H9 (cell line): ENCODE measurements at regions not wholly inside any gene's neighbourhood (a gene's known extent, or its start where the extent isn't known, plus 50 kb on each side); places are given as distances from the start of the nearest gene placed in this dataset.

Source experiments
- DNase-seq: peaks from one replicate; pipeline ENCODE4 v3.0.0-alpha.2; 2017
- H2AFZ ChIP-seq: one replicate; pipeline ENCODE4 v1.6.1; 2013; ENCODE audit warnings: mild to moderate bottlenecking, low read length, control low read depth, moderate library complexity
- H2AK5ac ChIP-seq: 2 replicates; pipeline ENCODE4 v1.6.1; 2013; ENCODE audit warnings: low read length, control low read depth, mixed read lengths; ENCODE audit not compliant: insufficient read length
- H2BK120ac ChIP-seq: one replicate; pipeline ENCODE4 v1.6.1; 2013; ENCODE audit warnings: low read depth, mild to moderate bottlenecking, low read length, control low read depth, inconsistent platforms; ENCODE audit not compliant: poor library complexity, severe bottlenecking
- H2BK12ac ChIP-seq: 2 replicates; pipeline ENCODE4 v1.6.1; 2013; ENCODE audit warnings: low read length, control low read depth, mixed read lengths, low read depth; ENCODE audit not compliant: insufficient read length
- H2BK15ac ChIP-seq: 2 replicates; pipeline ENCODE4 v1.6.1; 2013; ENCODE audit warnings: low read depth, low read length, control low read depth
- H2BK20ac ChIP-seq: one replicate; pipeline ENCODE4 v1.6.1; 2013; ENCODE audit warnings: low read depth, mild to moderate bottlenecking, low read length, control low read depth, inconsistent platforms; ENCODE audit not compliant: poor library complexity, severe bottlenecking
- H2BK5ac ChIP-seq: 2 replicates; pipeline ENCODE4 v1.6.1; 2013; ENCODE audit warnings: low read length, control low read depth, mixed read lengths; ENCODE audit not compliant: insufficient read length
- H3K14ac ChIP-seq: 2 replicates; pipeline ENCODE4 v1.6.1; 2013; ENCODE audit warnings: low read length, control low read depth; ENCODE audit not compliant: insufficient read depth
- H3K18ac ChIP-seq: 2 replicates; pipeline ENCODE4 v1.6.1; 2013; ENCODE audit warnings: low read depth, mild to moderate bottlenecking, mixed read lengths, low read length, control low read depth; ENCODE audit not compliant: insufficient read length
- H3K23ac ChIP-seq: 2 replicates; pipeline ENCODE4 v1.6.1; 2013; ENCODE audit warnings: low read length, control low read depth, mixed read lengths, low read depth; ENCODE audit not compliant: insufficient read length
- H3K23me2 ChIP-seq: 2 replicates; pipeline ENCODE4 v1.6.1; 2013; ENCODE audit warnings: low read depth, mild to moderate bottlenecking, mixed read lengths, low read length, control low read depth; ENCODE audit not compliant: insufficient read length, poor library complexity, severe bottlenecking
- H3K27ac ChIP-seq: 2 replicates; pipeline ENCODE4 v1.5.1; 2013; ENCODE audit warnings: low read length, control low read depth, mixed read lengths, low read depth; ENCODE audit not compliant: insufficient read length
- H3K27me3 ChIP-seq: 2 replicates; pipeline ENCODE4 v1.6.1; 2013; ENCODE audit warnings: low read length, control low read depth, inconsistent platforms; ENCODE audit not compliant: insufficient read depth
- H3K4ac ChIP-seq: 2 replicates; pipeline ENCODE4 v1.6.1; 2013; ENCODE audit warnings: low read depth, mild to moderate bottlenecking, control low read depth, inconsistent platforms, low read length, moderate library complexity
- H3K4me1 ChIP-seq: 2 replicates; pipeline ENCODE4 v1.6.1; 2013; ENCODE audit warnings: low read length, control low read depth, inconsistent platforms; ENCODE audit not compliant: insufficient read depth
- H3K4me2 ChIP-seq: 2 replicates; pipeline ENCODE4 v1.6.1; 2013; ENCODE audit warnings: low read length, control low read depth, mixed read lengths; ENCODE audit not compliant: insufficient read length, insufficient read depth
- H3K56ac ChIP-seq: 2 replicates; pipeline ENCODE4 v1.6.1; 2013; ENCODE audit warnings: low read depth, mild to moderate bottlenecking, mixed read lengths, low read length, control low read depth; ENCODE audit not compliant: insufficient read length
- H3K79me1 ChIP-seq: 2 replicates; pipeline ENCODE4 v1.6.1; 2013; ENCODE audit warnings: low read depth, mild to moderate bottlenecking, moderate library complexity, low read length, control low read depth, inconsistent platforms; ENCODE audit not compliant: insufficient read depth, poor library complexity, severe bottlenecking
- H3K79me2 ChIP-seq: 2 replicates; pipeline ENCODE4 v1.6.1; 2013; ENCODE audit warnings: low read length, control low read depth, inconsistent platforms; ENCODE audit not compliant: insufficient read depth
- H3K9ac ChIP-seq: 2 replicates; pipeline ENCODE4 v1.6.1; 2013; ENCODE audit warnings: low read length, control low read depth, mixed read lengths; ENCODE audit not compliant: insufficient read length; ENCODE audit errors: extremely low read depth
- H3K9me3 ChIP-seq: one replicate; pipeline ENCODE4 v1.6.1; 2013; ENCODE audit warnings: low read depth, low read length, inconsistent platforms; ENCODE audit not compliant: control insufficient read depth
- H3T11ph ChIP-seq: one replicate; pipeline ENCODE4 v1.6.1; 2013; ENCODE audit warnings: mild to moderate bottlenecking, low read length, control low read depth, inconsistent platforms
- H4K20me1 ChIP-seq: one replicate; pipeline ENCODE4 v1.6.1; 2013; ENCODE audit not compliant: control insufficient read depth, insufficient read length, insufficient read depth
- H4K5ac ChIP-seq: 2 replicates; pipeline ENCODE4 v1.6.1; 2013; ENCODE audit warnings: low read depth, mild to moderate bottlenecking, mixed read lengths, low read length, control low read depth; ENCODE audit not compliant: insufficient read length
- H4K8ac ChIP-seq: replicated peaks from 2 replicates; pipeline ENCODE4 v1.6.1; 2013; ENCODE audit warnings: low read length, control low read depth, mixed read lengths, low read depth; ENCODE audit not compliant: insufficient read length
- H4K91ac ChIP-seq: 2 replicates; pipeline ENCODE4 v1.6.1; 2013; ENCODE audit warnings: low read depth, mild to moderate bottlenecking, moderate library complexity, mixed read lengths, low read length, control low read depth; ENCODE audit not compliant: insufficient read length
- H3K27ac Mint-ChIP-seq, 3 experiments: 2 replicates in 2 of 3; 3 replicates in 1 of 3; pipeline ENCODE4 v1.8.0; 2020 to 2021; ENCODE audit warnings: mixed read lengths in 3 of 3, mild to moderate bottlenecking in 1 of 3, moderate library complexity in 1 of 3
- H3K27me3 Mint-ChIP-seq: 2 replicates; pipeline ENCODE4 v1.8.0; 2021; ENCODE audit warnings: low read depth, mild to moderate bottlenecking, moderate library complexity, mixed read lengths
- H3K36me3 Mint-ChIP-seq, 3 experiments: 2 replicates in 2 of 3; 3 replicates in 1 of 3; pipeline ENCODE4 v1.8.0; 2020 to 2021; ENCODE audit warnings: low read depth in 3 of 3, mixed read lengths in 3 of 3; ENCODE audit not compliant: insufficient read depth in 1 of 3
- H3K4me1 Mint-ChIP-seq, 2 experiments: 2 replicates each; pipeline ENCODE4 v1.8.0; 2020; ENCODE audit warnings: mixed read lengths in 2 of 2
- H3K4me3 Mint-ChIP-seq, 2 experiments: 2 replicates in 1 of 2; 3 replicates in 1 of 2; pipeline ENCODE4 v1.8.0; 2020 to 2021; ENCODE audit warnings: mild to moderate bottlenecking in 2 of 2, mixed read lengths in 2 of 2, moderate library complexity in 1 of 2
- H3K9me3 Mint-ChIP-seq, 2 experiments: 2 replicates in 1 of 2; 3 replicates in 1 of 2; pipeline ENCODE4 v1.8.0; 2020; ENCODE audit warnings: mild to moderate bottlenecking in 2 of 2, mixed read lengths in 2 of 2, moderate library complexity in 1 of 2
- CTCF ChIP-seq: fragments of 200-600 bp; sonication (generic); conservative IDR thresholded peaks from 3 replicates; pipeline ENCODE4 v1.8.0; 2021; ENCODE audit warnings: antibody characterized with exemption, mild to moderate bottlenecking
- WGBS: extraction: QIAGEN DNeasy Blood & Tissue Kit; methylation state at CpG from one replicate; pipeline ENCODE4 v1.1.7; 2013; ENCODE audit warnings: missing lambda C conversion rate, low lambda C conversion rate, mixed read lengths; ENCODE audit not compliant: insufficient read length; ENCODE audit errors: extremely low coverage; 5-methylcytosine and 5-hydroxymethylcytosine counted together

GRCh38 chr5:74282490-74282889 is 358.0 kb downstream of the ENC1 start:
- no peak overlapping the region for H2BK15ac ChIP-seq
- no peak overlapping the region for H3K18ac ChIP-seq
- H2BK12ac ChIP-seq, result no peak overlapping the region
- no peak overlapping the region for H3K4me2 ChIP-seq
- no peaks in the 10 kb centered on the region for H4K20me1 ChIP-seq
- H3K27ac Mint-ChIP-seq, result no peak overlapping the region
- H3K79me1 ChIP-seq, result no peaks in the 10 kb centered on the region
- no peak overlapping the region for H2BK120ac ChIP-seq
- H2AFZ ChIP-seq, result no peak overlapping the region
- no peak overlapping the region for H3K56ac ChIP-seq
- no peak overlapping the region for H2AK5ac ChIP-seq
- H3K14ac ChIP-seq, result no peak overlapping the region
- H3K27me3 Mint-ChIP-seq, result no peaks in the 10 kb centered on the region
- H3K36me3 Mint-ChIP-seq, result no peaks in the 10 kb centered on the region
- H2BK20ac ChIP-seq, result no peak overlapping the region
- DNase-seq, result no peak
- H3K4me3 Mint-ChIP-seq, result no peak overlapping the region
- H3K27me3 ChIP-seq, result no peaks in the 10 kb centered on the region
- no peak for TF ChIP-seq CTCF
- no peaks in the 10 kb centered on the region for H3K79me2 ChIP-seq
- no peaks in the 10 kb centered on the region for H3K9me3 ChIP-seq
- no peak overlapping the region for H2BK5ac ChIP-seq
- H3K23ac ChIP-seq, result no peak overlapping the region
- H4K91ac ChIP-seq, result no peak overlapping the region
- no peak overlapping the region for H4K5ac ChIP-seq
- H3K4me1 ChIP-seq, result peaks cover 2% of the 10 kb centered on the region; the same call in 1 of the 2 replicates
- H3K9ac ChIP-seq, result no peak overlapping the region
- WGBS, result no CpG with 5 or more reads among the region's 5 CpGs
- no peaks in the 10 kb centered on the region for H3K9me3 Mint-ChIP-seq
- no peaks in the 10 kb centered on the region for H3K23me2 ChIP-seq
- no peak overlapping the region for H4K8ac ChIP-seq
- no peak overlapping the region for H3K4ac ChIP-seq
- H3K27ac ChIP-seq, result no peak overlapping the region
- peaks cover 7 to 16% of the 10 kb centered on the region in 2 experiments for H3K4me1 Mint-ChIP-seq
- no peak overlapping the region for H3T11ph ChIP-seq
